GM13976 (cell line): ENCODE measurements at regions not wholly inside any gene's neighbourhood (a gene's known extent, or its start where the extent isn't known, plus 50 kb on each side); places are given as distances from the start of the nearest gene placed in this dataset.
A peak's percentile ranks its signal among the peaks of the same experiment; 100 is the strongest.

Experiments used
- DNase-seq: peaks from one replicate; pipeline ENCODE4 v3.0.0; 2012; ENCODE audit warnings: low spot score
- CTCF ChIP-seq: IDR thresholded peaks from 2 replicates; pipeline ENCODE4 v1.5.1; 2012; ENCODE audit warnings: borderline replicate concordance, mild to moderate bottlenecking; ENCODE audit not compliant: insufficient read depth; ENCODE audit errors: extremely low read depth, missing control alignments, control extremely low read depth
- in situ Hi-C: fragments of 300-500 bp; cut with MboI; formaldehyde crosslinking; loops from one replicate; pipeline ENCODE4 v1.12.0; 2022; ENCODE audit warnings: low sequenced_read_pairs, mixed read lengths, inconsistent platforms; ENCODE audit not compliant: unreplicated experiment

- no peak for TF ChIP-seq CTCF
- in situ Hi-C loops, result no loop called here
- DNase-seq, result peak; percentile 71
Observed at GRCh38 chr4:184896868-184897715, 71.3 kb upstream of the ACSL1 start.

- no peak for TF ChIP-seq CTCF
- in situ Hi-C loops, result no loop called here
Observed at GRCh38 chr4:184897895-184898294, 72.1 kb upstream of the ACSL1 start.

GRCh38 chr4:184898793-184899192 is 73.0 kb upstream of the ACSL1 start:
- TF ChIP-seq CTCF, result no peak
- no peak for DNase-seq
- in situ Hi-C loops, result no loop called here

More at GRCh38 chr4:184897895-184898294, 72.1 kb upstream of the ACSL1 start:
- DNase-seq, result no peak

GRCh38 chr4:184899261-184900134 is 73.7 kb upstream of the ACSL1 start:
- in situ Hi-C loops, result no loop called here
- DNase-seq, result no peak
- no peak for TF ChIP-seq CTCF

- no peak for TF ChIP-seq CTCF
- no peak for DNase-seq
- in situ Hi-C loops, result no loop called here
Observed at GRCh38 chr4:184900184-184900583, 74.4 kb upstream of the ACSL1 start.

- no peak for TF ChIP-seq CTCF
- in situ Hi-C loops, result no loop called here
- no peak for DNase-seq
Observed at GRCh38 chr4:184902550-184902949, 76.8 kb upstream of the ACSL1 start.
